GM12878 (cell line): ENCODE measurements at regions not wholly inside any gene's neighbourhood (a gene's known extent, or its start where the extent isn't known, plus 50 kb on each side); places are given as distances from the start of the nearest gene placed in this dataset.

Experiments
- ATAC-seq: fragments of 200-7000 bp; cut with Tn5 transposase; 3 replicates; pipeline ENCODE4 v1.9.1; 2020; ENCODE audit warnings: mild to moderate bottlenecking, moderate library complexity
- BruUV-seq: library from RNA; stranded (reverse); fragments of 400-500 nt; replicated peaks from 2 replicates; lab custom pipeline; 2021; lab: Mats Ljungman, UMichigan
- CTCF ChIA-PET: fragments of 300-600 bp; sonication (Branson Sonifier 250); formaldehyde crosslinking; extraction: SDS; loops from one replicate; lab custom pipeline; 2021; ENCODE audit warnings: inconsistent platforms; lab: Yijun Ruan, JAX
- POLR2A ChIA-PET: fragments of 350-600 bp; formaldehyde crosslinking; extraction: SDS; loops from one replicate; lab custom pipeline; 2021; ENCODE audit warnings: inconsistent platforms; lab: Charles Lee
- RAD21 ChIA-PET: fragments of 300-600 bp; sonication (Branson Sonifier 250); formaldehyde crosslinking; loops from one replicate; lab custom pipeline; 2023; ENCODE audit warnings: antibody characterized with exemption; ENCODE audit not compliant: unreplicated experiment; lab: Charles Lee
- SMC1A ChIA-PET: fragments of 300-600 bp; sonication (Branson Sonifier 250); formaldehyde crosslinking; loops from one replicate; lab custom pipeline; 2023; ENCODE audit not compliant: unreplicated experiment, uncharacterized antibody; lab: Charles Lee
- DNase-seq: peaks from one replicate; pipeline ENCODE4 v3.0.0-alpha.2; 2011; ENCODE audit warnings: low read depth, low spot score
- FAIRE-seq: peaks from 3 replicates; lab custom pipeline; 2011; peaks lifted over from hg19 to GRCh38; lab: Jason Lieb, UNC
- H2AFZ ChIP-seq: 2 replicates; pipeline ENCODE4 v1.6.0; 2011; ENCODE audit warnings: low read depth, low read length, control low read depth; ENCODE audit not compliant: control insufficient read depth
- H3K27ac ChIP-seq: 2 replicates; pipeline ENCODE4 v1.5.1; 2011; ENCODE audit warnings: control low read depth; ENCODE audit not compliant: control insufficient read depth, insufficient read depth
- H3K27me3 ChIP-seq, 2 experiments: replicated peaks in 1 of 2; 2 replicates each; pipeline versions ENCODE4 v1.6.0 to v1.6.1; 2011; ENCODE audit warnings: low read length in 1 of 2; ENCODE audit not compliant: control insufficient read depth in 2 of 2, insufficient read depth in 2 of 2
- H3K36me3 ChIP-seq, 2 experiments: 2 replicates each; pipeline ENCODE4 v1.5.1; 2011; ENCODE audit warnings: low read length in 1 of 2; ENCODE audit not compliant: control insufficient read depth in 2 of 2, insufficient read depth in 2 of 2
- H3K4me1 ChIP-seq: 2 replicates; pipeline ENCODE4 v1.6.1; 2011; ENCODE audit warnings: mild to moderate bottlenecking, low read length, moderate library complexity, mixed read lengths; ENCODE audit not compliant: control insufficient read depth, insufficient read depth
- H3K4me2 ChIP-seq: 2 replicates; pipeline ENCODE4 v1.6.0; 2011; ENCODE audit warnings: control low read depth; ENCODE audit not compliant: control insufficient read depth, insufficient read depth
- H3K4me3 ChIP-seq: fragments of 200-600 bp; sonication (generic); 2 replicates; pipeline ENCODE4 v1.5.1; 2016
- H3K79me2 ChIP-seq: 2 replicates; pipeline ENCODE4 v1.6.0; 2011; ENCODE audit warnings: low read length; ENCODE audit not compliant: control insufficient read depth, insufficient read depth
- H3K9ac ChIP-seq: 2 replicates; pipeline ENCODE4 v1.8.0; 2011; ENCODE audit warnings: low read length, control low read depth, mixed read lengths; ENCODE audit not compliant: control insufficient read depth, insufficient read depth
- H3K9me3 ChIP-seq: replicated peaks from 3 replicates; pipeline ENCODE4 v1.5.1; 2011; ENCODE audit warnings: mild to moderate bottlenecking, low read length; ENCODE audit not compliant: control insufficient read depth, insufficient read depth
- H4K20me1 ChIP-seq: 2 replicates; pipeline ENCODE4 v1.6.0; 2011; ENCODE audit not compliant: control insufficient read depth, insufficient read depth
- BMI1 ChIP-seq: fragments of 450-650 bp; IDR thresholded peaks from 2 replicates; pipeline ENCODE4 v1.6.1; 2016; ENCODE audit warnings: mild to moderate bottlenecking, moderate library complexity, borderline replicate concordance
- CBX3 ChIP-seq: fragments of 200-600 bp; sonication (generic); IDR thresholded peaks from 2 replicates; pipeline ENCODE4 v1.6.1; 2016; ENCODE audit warnings: low read depth, borderline replicate concordance
- PAX8 ChIP-seq: fragments of 450-650 bp; IDR thresholded peaks from 2 replicates; pipeline ENCODE4 v1.6.1; 2017; ENCODE audit warnings: mild to moderate bottlenecking, moderate library complexity
- PKNOX1 ChIP-seq: fragments of 450-650 bp; IDR thresholded peaks from 2 replicates; pipeline ENCODE4 v1.6.1; 2016; ENCODE audit warnings: mild to moderate bottlenecking
- RAD21 ChIP-seq: IDR thresholded peaks from 2 replicates; pipeline ENCODE4 v1.6.1; 2011; ENCODE audit warnings: mild to moderate bottlenecking, low read depth, low read length, moderate library complexity; ENCODE audit not compliant: insufficient read depth
- SIX5 ChIP-seq: IDR thresholded peaks from 2 replicates; pipeline ENCODE4 v1.6.1; 2011; ENCODE audit warnings: mild to moderate bottlenecking, low read depth, low read length, moderate library complexity; ENCODE audit not compliant: severe bottlenecking
- SREBF2 ChIP-seq: IDR thresholded peaks from 2 replicates; pipeline ENCODE4 v1.6.1; 2012; ENCODE audit warnings: mild to moderate bottlenecking, low read length
- TARDBP ChIP-seq: IDR thresholded peaks from 2 replicates; pipeline ENCODE4 v1.6.1; 2016; ENCODE audit warnings: borderline replicate concordance
- TCF7 ChIP-seq: IDR thresholded peaks from 2 replicates; pipeline ENCODE4 v1.6.1; 2014; ENCODE audit warnings: antibody characterized with exemption, borderline replicate concordance
- ZBTB11 ChIP-seq: fragments of 450-650 bp; formaldehyde crosslinking; IDR thresholded peaks from 2 replicates; pipeline ENCODE4 v1.5.0; 2022; ENCODE audit warnings: mild to moderate bottlenecking, missing genetic modification characterization
- ZSCAN29 ChIP-seq: fragments of 450-650 bp; IDR thresholded peaks from 2 replicates; pipeline ENCODE4 v1.6.1; 2017; ENCODE audit warnings: mild to moderate bottlenecking, moderate library complexity
- whole genome bisulfite sequencing: methylation state at CpG from one replicate; pipeline ENCODE4 v1.1.6; 2016; ENCODE audit warnings: low lambda C conversion rate; ENCODE audit not compliant: insufficient replicate concordance, insufficient coverage; ENCODE audit errors: missing lambda C conversion rate; 5-methylcytosine and 5-hydroxymethylcytosine counted together
- in situ Hi-C: fragments of 300-500 bp; cut with MboI; formaldehyde crosslinking; loops from 9 replicates; pipeline ENCODE4 v1.14.3; 2018; ENCODE audit warnings: mixed read lengths
- intact Hi-C: fragments of 100-400 bp; cut with micrococcal nuclease; formaldehyde crosslinking; loops from one replicate; pipeline ENCODE4 v1.14.2; 2022; ENCODE audit not compliant: unreplicated experiment

GRCh38 chr10:14394179-14394578 is 63.5 kb upstream of the FRMD4A start:
- no peak for DNase-seq
- Histone ChIP-seq H3K27ac (no peak overlapping the region), H3K4me3 (no peak overlapping the region), H3K36me3 (no peaks in the 10 kb centered on the region), H3K9me3 (peaks cover 2% of the 10 kb centered on the region; the same call in 2 of the 3 replicates), H3K79me2 (no peaks in the 10 kb centered on the region), H3K4me1 (peaks cover 11% of the 10 kb centered on the region; the same call in 1 of the 2 replicates), H4K20me1 (no peaks in the 10 kb centered on the region), H3K27me3 (peaks cover 0 to 4% of the 10 kb centered on the region in 2 experiments; a peak in 1 of 4 replicates), H3K9ac (no peak overlapping the region), H2AFZ (no peak overlapping the region), H3K4me2 (no peak overlapping the region)
- intact Hi-C loops = no loop called here
- SMC1A ChIA-PET = interaction anchor here (0.8 kb wide), 1 partner anchor 212 kb away, joined by 3 read pairs; no protein-coding TSS in a partner anchor
- RAD21 ChIA-PET = no interaction called here
- WGBS = 0% methylated on average over 1 of the region's 1 CpG
- no peak for ATAC-seq
- in situ Hi-C loops = no loop called here
- no TSS peak for BruUV-seq
- no peak for TF ChIP-seq SREBF2
- TF ChIP-seq ZSCAN29 = no peak
- FAIRE-seq = no peak
- POLR2A ChIA-PET = interaction anchor here (0.6 kb wide), 1 partner anchor 185 kb away, joined by 3 read pairs; no protein-coding TSS in a partner anchor
- CTCF ChIA-PET = interaction anchor here (0.8 to 1.5 kb wide), 4 partner anchors 16 to 540 kb away, joined by 3 to 4 read pairs (median 3); no protein-coding TSS in a partner anchor

- Histone ChIP-seq H3K4me3 (no peak overlapping the region), H3K27ac (no peak overlapping the region), H4K20me1 (no peaks in the 10 kb centered on the region), H3K9ac (no peak overlapping the region), H2AFZ (no peak overlapping the region), H3K4me1 (peaks cover 11% of the 10 kb centered on the region; the same call in 1 of the 2 replicates), H3K9me3 (peaks cover 5% of the 10 kb centered on the region; the same call in 2 of the 3 replicates), H3K36me3 (no peaks in the 10 kb centered on the region), H3K79me2 (no peaks in the 10 kb centered on the region), H3K27me3 (no peaks in the 10 kb centered on the region), H3K4me2 (no peak overlapping the region)
- FAIRE-seq = no peak
- RAD21 ChIA-PET = no interaction called here
- SMC1A ChIA-PET = interaction anchor here (1.3 kb wide), 1 partner anchor 20 kb away, joined by 4 read pairs; no protein-coding TSS in a partner anchor
- CTCF ChIA-PET = interaction anchor here (1.0 kb wide), 1 partner anchor 8 kb away, joined by 4 read pairs; no protein-coding TSS in a partner anchor
- intact Hi-C loops = no loop called here
- POLR2A ChIA-PET = no interaction called here
- ATAC-seq = no peak
- WGBS = 66% methylated on average over 6 of the region's 6 CpGs
- TF ChIP-seq TCF7 (no peak), ZBTB11 (CRISPR knock-in tag) (no peak), PKNOX1 (no peak), SIX5 (no peak), PAX8 (no peak), RAD21 (no peak), CBX3 (no peak), BMI1 (no peak), TARDBP (no peak)
- in situ Hi-C loops = no loop called here
- no TSS peak for BruUV-seq
- DNase-seq = no peak
These were observed 60.6 kb upstream of the FRMD4A start for GRCh38 chr10:14391342-14391741.
